ENCODE measurements at regions not wholly inside any gene's neighbourhood (a gene's known extent, or its start where the extent isn't known, plus 50 kb on each side); places are given as distances from the start of the nearest gene placed in this dataset.
"Not testable (repeated sequence)": the region's sequence is repeated elsewhere in the genome, so short reads cannot be mapped to it uniquely, and the experiment has no call there.

- Mint-ChIP-seq H3K36me3 (ENCODE audit: low read depth) (no peaks in the 10 kb centered on the region), H3K27ac (no peak overlapping the region), H3K4me1 (no peaks in the 10 kb centered on the region), H3K27me3 (no peaks in the 10 kb centered on the region), H3K9me3 (no peaks in the 10 kb centered on the region), H3K4me3 (no peak overlapping the region)
- intact Hi-C loops (cut with micrococcal nuclease), result no loop called here
- no peak for DNase-seq
These were observed 272.8 kb upstream of the DAAM1 start for GRCh38 chr14:58915646-58916045.

GRCh38 chr14:58918066-58918738 lies 270.3 kb upstream of the DAAM1 start:
- Mint-ChIP-seq H3K9me3 (no peaks in the 10 kb centered on the region), H3K36me3 (ENCODE audit: low read depth) (no peaks in the 10 kb centered on the region), H3K27me3 (peaks cover 2% of the 10 kb centered on the region), H3K4me1 (no peaks in the 10 kb centered on the region), H3K27ac (no peak overlapping the region), H3K4me3 (no peak overlapping the region)
- no peak for DNase-seq
- intact Hi-C loops (cut with micrococcal nuclease), result no loop called here

GRCh38 chr14:58919217-58919616 lies 269.2 kb upstream of the DAAM1 start:
- Mint-ChIP-seq H3K27me3 (peaks cover 2% of the 10 kb centered on the region), H3K36me3 (ENCODE audit: low read depth) (no peaks in the 10 kb centered on the region), H3K27ac (no peak overlapping the region), H3K4me1 (no peaks in the 10 kb centered on the region), H3K4me3 (no peak overlapping the region), H3K9me3 (no peaks in the 10 kb centered on the region)
- no peak for DNase-seq
- intact Hi-C loops (cut with micrococcal nuclease), result no loop called here

GRCh38 chr14:58920230-58920629 lies 268.2 kb upstream of the DAAM1 start:
- Mint-ChIP-seq H3K36me3 (ENCODE audit: low read depth) (no peaks in the 10 kb centered on the region), H3K9me3 (no peaks in the 10 kb centered on the region), H3K27ac (no peak overlapping the region), H3K4me1 (no peaks in the 10 kb centered on the region), H3K4me3 (no peak overlapping the region), H3K27me3 (peaks cover 2% of the 10 kb centered on the region)
- DNase-seq, result no peak
- intact Hi-C loops (cut with micrococcal nuclease), result no loop called here

- H3K27ac Mint-ChIP-seq; H3K4me3 Mint-ChIP-seq; DNase-seq; H3K9me3 Mint-ChIP-seq; H3K27me3 Mint-ChIP-seq; intact Hi-C loops (cut with micrococcal nuclease); H3K4me1 Mint-ChIP-seq; H3K36me3 Mint-ChIP-seq (ENCODE audit: low read depth): not testable (repeated sequence)
These were observed 266.1 kb upstream of the DAAM1 start for GRCh38 chr14:58922201-58922940.

- H3K27me3 Mint-ChIP-seq, result peaks cover 5% of the 10 kb centered on the region
- no peak overlapping the region for H3K4me3 Mint-ChIP-seq
- no peaks in the 10 kb centered on the region for H3K9me3 Mint-ChIP-seq
- intact Hi-C loops (cut with micrococcal nuclease), result no loop called here
- H3K27ac Mint-ChIP-seq, result no peak overlapping the region
- H3K4me1 Mint-ChIP-seq, result no peaks in the 10 kb centered on the region
- no peak for DNase-seq
- H3K36me3 Mint-ChIP-seq (ENCODE audit: low read depth), result no peaks in the 10 kb centered on the region
These were observed 264.6 kb upstream of the DAAM1 start for GRCh38 chr14:58923751-58924405.

- Mint-ChIP-seq H3K27ac (no peak overlapping the region), H3K4me3 (no peak overlapping the region), H3K9me3 (no peaks in the 10 kb centered on the region), H3K27me3 (no peaks in the 10 kb centered on the region), H3K36me3 (ENCODE audit: low read depth) (no peaks in the 10 kb centered on the region), H3K4me1 (no peaks in the 10 kb centered on the region)
- intact Hi-C loops (cut with micrococcal nuclease), result no loop called here
- no peak for DNase-seq
These were observed 246.8 kb upstream of the DAAM1 start for GRCh38 chr14:58941629-58942028.

GRCh38 chr14:58942516-58942915 lies 246.0 kb upstream of the DAAM1 start:
- Mint-ChIP-seq H3K4me1 (no peaks in the 10 kb centered on the region), H3K9me3 (no peaks in the 10 kb centered on the region), H3K27ac (no peak overlapping the region), H3K36me3 (ENCODE audit: low read depth) (no peaks in the 10 kb centered on the region), H3K4me3 (no peak overlapping the region), H3K27me3 (no peaks in the 10 kb centered on the region)
- DNase-seq, result no peak
- intact Hi-C loops (cut with micrococcal nuclease), result no loop called here

GRCh38 chr14:58944343-58944967 lies 244.0 kb upstream of the DAAM1 start:
- no peak overlapping the region for H3K27ac Mint-ChIP-seq
- no peak for DNase-seq
- intact Hi-C loops (cut with micrococcal nuclease), result no loop called here
- H3K4me3 Mint-ChIP-seq, result no peak overlapping the region
- no peaks in the 10 kb centered on the region for H3K36me3 Mint-ChIP-seq (ENCODE audit: low read depth)
- no peaks in the 10 kb centered on the region for H3K9me3 Mint-ChIP-seq
- H3K4me1 Mint-ChIP-seq, result no peaks in the 10 kb centered on the region
- no peaks in the 10 kb centered on the region for H3K27me3 Mint-ChIP-seq

GRCh38 chr14:58944968-58945356 lies 243.5 kb upstream of the DAAM1 start:
- no peaks in the 10 kb centered on the region for H3K9me3 Mint-ChIP-seq
- no peaks in the 10 kb centered on the region for H3K27me3 Mint-ChIP-seq
- H3K4me3 Mint-ChIP-seq, result no peak overlapping the region
- no peaks in the 10 kb centered on the region for H3K4me1 Mint-ChIP-seq
- DNase-seq, result no peak
- intact Hi-C loops (cut with micrococcal nuclease), result no loop called here
- no peaks in the 10 kb centered on the region for H3K36me3 Mint-ChIP-seq (ENCODE audit: low read depth)
- H3K27ac Mint-ChIP-seq, result no peak overlapping the region

GRCh38 chr14:58946431-58946830 lies 242.0 kb upstream of the DAAM1 start:
- Mint-ChIP-seq H3K4me1 (no peaks in the 10 kb centered on the region), H3K9me3 (no peaks in the 10 kb centered on the region), H3K27ac (no peak overlapping the region), H3K4me3 (no peak overlapping the region), H3K27me3 (no peaks in the 10 kb centered on the region), H3K36me3 (ENCODE audit: low read depth) (no peaks in the 10 kb centered on the region)
- no peak for DNase-seq
- intact Hi-C loops (cut with micrococcal nuclease), result no loop called here

- H3K4me3 Mint-ChIP-seq, result no peak overlapping the region
- H3K27me3 Mint-ChIP-seq, result no peaks in the 10 kb centered on the region
- no peak for DNase-seq
- no peaks in the 10 kb centered on the region for H3K9me3 Mint-ChIP-seq
- H3K4me1 Mint-ChIP-seq, result no peaks in the 10 kb centered on the region
- intact Hi-C loops (cut with micrococcal nuclease), result no loop called here
- H3K27ac Mint-ChIP-seq, result no peak overlapping the region
- no peaks in the 10 kb centered on the region for H3K36me3 Mint-ChIP-seq (ENCODE audit: low read depth)
These were observed 241.3 kb upstream of the DAAM1 start for GRCh38 chr14:58947156-58947555.

- Mint-ChIP-seq H3K27me3 (peaks cover 3% of the 10 kb centered on the region), H3K4me1 (no peaks in the 10 kb centered on the region), H3K4me3 (no peak overlapping the region), H3K27ac (no peak overlapping the region), H3K9me3 (no peaks in the 10 kb centered on the region), H3K36me3 (ENCODE audit: low read depth) (no peaks in the 10 kb centered on the region)
- intact Hi-C loops (cut with micrococcal nuclease), result no loop called here
- DNase-seq, result no peak
These were observed 240.5 kb upstream of the DAAM1 start for GRCh38 chr14:58947814-58948445.

- H3K4me3 Mint-ChIP-seq, result no peak overlapping the region
- intact Hi-C loops (cut with micrococcal nuclease), result no loop called here
- no peak for DNase-seq
- H3K27ac Mint-ChIP-seq, result no peak overlapping the region
- no peaks in the 10 kb centered on the region for H3K36me3 Mint-ChIP-seq (ENCODE audit: low read depth)
- peaks cover 10% of the 10 kb centered on the region for H3K27me3 Mint-ChIP-seq
- H3K9me3 Mint-ChIP-seq, result no peaks in the 10 kb centered on the region
- H3K4me1 Mint-ChIP-seq, result no peaks in the 10 kb centered on the region
These were observed 237.9 kb upstream of the DAAM1 start for GRCh38 chr14:58950555-58950954.

All from activated CD4-positive, alpha-beta T cell treated with anti-CD3 and anti-CD28 coated beads, Interleukin-2, amount 10 ng/mL, durations not matched to agents 24 days and 14 days (primary cell).